A673 (cell line): ENCODE measurements at regions not wholly inside any gene's neighbourhood (a gene's known extent, or its start where the extent isn't known, plus 50 kb on each side); places are given as distances from the start of the nearest gene placed in this dataset.

ENCODE experiments used
- BruUV-seq: library from RNA; stranded (reverse); fragments of 400-500 nt; replicated peaks from 2 replicates; lab custom pipeline; 2021; lab: Mats Ljungman, UMichigan
- CTCF ChIA-PET: fragments of 300-600 bp; sonication (Branson Sonifier 250); formaldehyde crosslinking; loops from one replicate; lab custom pipeline; 2022; ENCODE audit warnings: antibody characterized with exemption; lab: Charles Lee
- POLR2A ChIA-PET: fragments of 300-600 bp; sonication (Branson Sonifier 250); formaldehyde crosslinking; loops from one replicate; lab custom pipeline; 2022; ENCODE audit warnings: antibody characterized with exemption; ENCODE audit not compliant: low non-redundant PET; lab: Charles Lee
- DNase-seq: peaks from one replicate; pipeline ENCODE4 v3.0.0-alpha.2; 2015; ENCODE audit warnings: low spot score
- H3K27ac ChIP-seq: fragments of 200-600 bp; sonication (generic); 2 replicates; pipeline ENCODE4 v1.5.1; 2016; ENCODE audit warnings: mixed run types, low read depth, mild to moderate bottlenecking, mixed read lengths, antibody characterized with exemption, low read length; ENCODE audit not compliant: poor library complexity, severe bottlenecking
- H3K27me3 ChIP-seq: fragments of 200-600 bp; sonication (generic); replicated peaks from 2 replicates; pipeline ENCODE4 v1.6.1; 2017; ENCODE audit warnings: mixed run types, low read depth, mild to moderate bottlenecking, mixed read lengths, antibody characterized with exemption, low read length; ENCODE audit not compliant: insufficient read depth, poor library complexity
- H3K36me3 ChIP-seq: fragments of 200-600 bp; sonication (generic); 2 replicates; pipeline ENCODE4 v1.6.1; 2016; ENCODE audit warnings: mixed run types, mild to moderate bottlenecking, mixed read lengths, antibody characterized with exemption, low read length; ENCODE audit not compliant: insufficient read depth, poor library complexity, severe bottlenecking
- H3K4me1 ChIP-seq: fragments of 200-600 bp; sonication (generic); 2 replicates; pipeline ENCODE4 v1.6.1; 2017; ENCODE audit warnings: mixed run types, mild to moderate bottlenecking, mixed read lengths, antibody characterized with exemption, low read length; ENCODE audit not compliant: insufficient read depth, poor library complexity, severe bottlenecking
- H3K4me3 ChIP-seq: fragments of 200-600 bp; sonication (generic); 2 replicates; pipeline ENCODE4 v1.5.1; 2016; ENCODE audit warnings: low read depth, mixed run types, mild to moderate bottlenecking, mixed read lengths, low read length; ENCODE audit not compliant: poor library complexity, severe bottlenecking
- H3K9me3 ChIP-seq: fragments of 200-600 bp; sonication (generic); 2 replicates; pipeline ENCODE4 v1.6.1; 2016; ENCODE audit warnings: mixed run types, low read depth, mild to moderate bottlenecking, mixed read lengths, antibody characterized with exemption, low read length; ENCODE audit not compliant: poor library complexity, severe bottlenecking
- EZH2 ChIP-seq: fragments of 200-600 bp; sonication (generic); IDR thresholded peaks from 2 replicates; pipeline ENCODE4 v1.6.1; 2017; ENCODE audit warnings: borderline replicate concordance, low read depth, mild to moderate bottlenecking, mixed read lengths, antibody characterized with exemption, low read length; ENCODE audit not compliant: poor library complexity, severe bottlenecking
- intact Hi-C: fragments of 100-400 bp; cut with micrococcal nuclease; formaldehyde crosslinking; loops from one replicate; pipeline ENCODE4 v1.10.0; 2022; ENCODE audit not compliant: unreplicated experiment
- TF ChIP-seq, protein P1 (sequence below): fragments of 300-800, 200-600 bp; sonication (generic); conservative IDR thresholded peaks from 2 replicates; pipeline ENCODE4 v1.5.1; 2017; ENCODE audit warnings: low read depth, mild to moderate bottlenecking, antibody characterized with exemption, low read length, moderate library complexity, mixed read lengths

DNA sequence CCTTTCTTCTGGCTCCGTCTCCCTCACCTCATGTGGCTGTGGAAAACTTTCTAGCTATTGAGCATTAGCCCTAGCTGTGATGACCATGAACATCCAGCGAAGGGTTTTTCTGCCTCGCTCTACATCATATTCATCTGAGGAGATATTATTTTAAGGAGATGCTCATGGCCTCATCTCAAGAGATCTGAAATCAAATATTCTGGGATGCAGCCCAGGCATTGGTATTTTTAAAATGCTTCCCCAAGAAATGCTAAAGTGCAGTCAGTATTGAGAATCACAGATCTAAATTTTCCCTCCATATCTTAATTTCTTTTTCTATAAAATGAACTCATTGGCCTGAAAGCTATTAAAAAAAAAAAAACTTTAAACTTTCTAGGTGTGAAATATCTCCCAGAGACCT is 238.2 kb upstream of the CELF2 start:
- CTCF ChIA-PET, result no interaction called here

DNA sequence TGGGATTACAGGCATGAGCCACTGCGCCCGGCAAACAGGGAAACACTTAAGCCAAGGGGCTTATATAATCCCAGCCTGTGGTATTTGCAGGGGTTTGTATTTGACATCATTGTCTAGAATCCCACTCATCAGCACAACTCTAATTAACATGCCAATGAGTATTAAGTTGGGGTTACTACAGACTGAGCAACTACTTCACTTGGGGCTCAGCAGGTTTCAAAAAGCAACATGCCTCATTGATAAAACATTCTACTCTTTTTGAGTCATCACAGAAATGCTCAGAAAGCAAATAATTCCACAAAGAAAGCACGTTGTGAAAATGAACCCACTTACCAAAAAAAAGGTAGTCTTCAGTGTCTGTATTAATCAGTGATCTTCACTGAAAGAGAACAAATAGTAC is 236.9 kb upstream of the CELF2 start:
- no peak overlapping the region for H3K27ac ChIP-seq
- no TSS peak for BruUV-seq

More for the DNA sequence above, 238.2 kb upstream of the CELF2 start:
- Histone ChIP-seq H3K4me1 (no peaks in the 10 kb centered on the region), H3K27me3 (no peaks in the 10 kb centered on the region), H3K9me3 (no peaks in the 10 kb centered on the region), H3K36me3 (no peaks in the 10 kb centered on the region), H3K27ac (no peak overlapping the region), H3K4me3 (no peak overlapping the region)
- no TSS peak for BruUV-seq
- DNase-seq, result no peak
- intact Hi-C loops, result no loop called here
- POLR2A ChIA-PET, result no interaction called here
- TF ChIP-seq EZH2, result no peak
- TF ChIP-seq, protein P1, sequence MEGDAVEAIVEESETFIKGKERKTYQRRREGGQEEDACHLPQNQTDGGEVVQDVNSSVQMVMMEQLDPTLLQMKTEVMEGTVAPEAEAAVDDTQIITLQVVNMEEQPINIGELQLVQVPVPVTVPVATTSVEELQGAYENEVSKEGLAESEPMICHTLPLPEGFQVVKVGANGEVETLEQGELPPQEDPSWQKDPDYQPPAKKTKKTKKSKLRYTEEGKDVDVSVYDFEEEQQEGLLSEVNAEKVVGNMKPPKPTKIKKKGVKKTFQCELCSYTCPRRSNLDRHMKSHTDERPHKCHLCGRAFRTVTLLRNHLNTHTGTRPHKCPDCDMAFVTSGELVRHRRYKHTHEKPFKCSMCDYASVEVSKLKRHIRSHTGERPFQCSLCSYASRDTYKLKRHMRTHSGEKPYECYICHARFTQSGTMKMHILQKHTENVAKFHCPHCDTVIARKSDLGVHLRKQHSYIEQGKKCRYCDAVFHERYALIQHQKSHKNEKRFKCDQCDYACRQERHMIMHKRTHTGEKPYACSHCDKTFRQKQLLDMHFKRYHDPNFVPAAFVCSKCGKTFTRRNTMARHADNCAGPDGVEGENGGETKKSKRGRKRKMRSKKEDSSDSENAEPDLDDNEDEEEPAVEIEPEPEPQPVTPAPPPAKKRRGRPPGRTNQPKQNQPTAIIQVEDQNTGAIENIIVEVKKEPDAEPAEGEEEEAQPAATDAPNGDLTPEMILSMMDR, result no peak

GRCh38 chr10:10782603-10783002 is 235.1 kb upstream of the CELF2 start:
- intact Hi-C loops, result no loop called here
- no peaks in the 10 kb centered on the region for H3K36me3 ChIP-seq
- TF ChIP-seq, protein P1, result no peak
- TF ChIP-seq EZH2, result no peak
- peaks cover 8% of the 10 kb centered on the region for H3K4me1 ChIP-seq
- DNase-seq, result no peak
- CTCF ChIA-PET, result no interaction called here
- H3K27me3 ChIP-seq, result no peaks in the 10 kb centered on the region
- H3K4me3 ChIP-seq, result no peak overlapping the region
- H3K9me3 ChIP-seq, result no peaks in the 10 kb centered on the region
- H3K27ac ChIP-seq, result no peak overlapping the region
- no TSS peak for BruUV-seq
- POLR2A ChIA-PET, result no interaction called here

More for the DNA sequence above, 236.9 kb upstream of the CELF2 start:
- Histone ChIP-seq H3K4me1 (no peaks in the 10 kb centered on the region), H3K9me3 (no peaks in the 10 kb centered on the region), H3K4me3 (no peak overlapping the region), H3K36me3 (no peaks in the 10 kb centered on the region), H3K27me3 (no peaks in the 10 kb centered on the region)
- intact Hi-C loops, result no loop called here
- no peak for TF ChIP-seq EZH2
- TF ChIP-seq, protein P1, result no peak
- DNase-seq, result no peak
- ChIA-PET POLR2A (no interaction called here), CTCF (no interaction called here)
